ENCODE measurements at regions not wholly inside any gene's neighbourhood (a gene's known extent, or its start where the extent isn't known, plus 50 kb on each side); places are given as distances from the start of the nearest gene placed in this dataset.

- no peaks in the 10 kb centered on the region for H3K4me1 ChIP-seq (ENCODE audit: control insufficient read depth in 5 of 5, insufficient read depth in 5 of 5, low read length in 5 of 5)
Observed at GRCh38 chr18:64519201-64519600, 370.3 kb upstream of the LINC00305 start.

GRCh38 chr18:64518191-64518590, 369.3 kb upstream of the LINC00305 start:
- H3K4me3 ChIP-seq (ENCODE audit: low read depth in 1 of 5, low read length in 5 of 5), result no peak overlapping the region
- no peaks in the 10 kb centered on the region for H3K4me1 ChIP-seq (ENCODE audit: control insufficient read depth in 5 of 5, insufficient read depth in 5 of 5, low read length in 5 of 5)
- no peaks in the 10 kb centered on the region for H3K27me3 ChIP-seq (ENCODE audit: control insufficient read depth in 5 of 5, insufficient read depth in 4 of 5, low read length in 5 of 5)
- H3K36me3 ChIP-seq (ENCODE audit: control insufficient read depth in 5 of 5, insufficient read depth in 5 of 5, low read length in 5 of 5), result no peaks in the 10 kb centered on the region
- no peak overlapping the region for H3K9ac ChIP-seq (ENCODE audit: low read length in 5 of 5)
- H3K9me3 ChIP-seq (ENCODE audit: control insufficient read depth in 5 of 5, low read length in 5 of 5), result no peaks in the 10 kb centered on the region
- H3K27ac ChIP-seq (ENCODE audit: low read depth, low read length), result no peak overlapping the region

More at GRCh38 chr18:64519201-64519600, 370.3 kb upstream of the LINC00305 start:
- Histone ChIP-seq H3K9ac (ENCODE audit: low read length in 5 of 5) (no peak overlapping the region), H3K4me3 (ENCODE audit: low read depth in 1 of 5, low read length in 5 of 5) (no peak overlapping the region), H3K27ac (ENCODE audit: low read depth, low read length) (no peak overlapping the region), H3K9me3 (ENCODE audit: control insufficient read depth in 5 of 5, low read length in 5 of 5) (no peaks in the 10 kb centered on the region), H3K27me3 (ENCODE audit: control insufficient read depth in 5 of 5, insufficient read depth in 4 of 5, low read length in 5 of 5) (no peaks in the 10 kb centered on the region), H3K36me3 (ENCODE audit: control insufficient read depth in 5 of 5, insufficient read depth in 5 of 5, low read length in 5 of 5) (no peaks in the 10 kb centered on the region)

- H3K4me3 ChIP-seq (ENCODE audit: low read depth in 1 of 5, low read length in 5 of 5), result no peak overlapping the region
- H3K9me3 ChIP-seq (ENCODE audit: control insufficient read depth in 5 of 5, low read length in 5 of 5), result no peaks in the 10 kb centered on the region
- H3K27ac ChIP-seq (ENCODE audit: low read depth, low read length), result no peak overlapping the region
- H3K27me3 ChIP-seq (ENCODE audit: control insufficient read depth in 5 of 5, insufficient read depth in 4 of 5, low read length in 5 of 5), result no peaks in the 10 kb centered on the region
- no peaks in the 10 kb centered on the region for H3K36me3 ChIP-seq (ENCODE audit: control insufficient read depth in 5 of 5, insufficient read depth in 5 of 5, low read length in 5 of 5)
- H3K9ac ChIP-seq (ENCODE audit: low read length in 5 of 5), result no peak overlapping the region
- no peaks in the 10 kb centered on the region for H3K4me1 ChIP-seq (ENCODE audit: control insufficient read depth in 5 of 5, insufficient read depth in 5 of 5, low read length in 5 of 5)
Observed at GRCh38 chr18:64513401-64513800, 364.5 kb upstream of the LINC00305 start.

GRCh38 chr18:64490207-64490606, 341.3 kb upstream of the LINC00305 start:
- H3K27ac ChIP-seq (ENCODE audit: low read depth, low read length), result no peak overlapping the region
- H3K4me3 ChIP-seq (ENCODE audit: low read depth in 1 of 5, low read length in 5 of 5), result no peak overlapping the region
- no peaks in the 10 kb centered on the region for H3K27me3 ChIP-seq (ENCODE audit: control insufficient read depth in 5 of 5, insufficient read depth in 4 of 5, low read length in 5 of 5)
- H3K36me3 ChIP-seq (ENCODE audit: control insufficient read depth in 5 of 5, insufficient read depth in 5 of 5, low read length in 5 of 5), result no peaks in the 10 kb centered on the region
- no peak overlapping the region for H3K9ac ChIP-seq (ENCODE audit: low read length in 5 of 5)
- H3K9me3 ChIP-seq (ENCODE audit: control insufficient read depth in 5 of 5, low read length in 5 of 5), result no peaks in the 10 kb centered on the region
- no peaks in the 10 kb centered on the region for H3K4me1 ChIP-seq (ENCODE audit: control insufficient read depth in 5 of 5, insufficient read depth in 5 of 5, low read length in 5 of 5)

- H3K27me3 ChIP-seq (ENCODE audit: control insufficient read depth in 5 of 5, insufficient read depth in 4 of 5, low read length in 5 of 5), result no peaks in the 10 kb centered on the region
- no peaks in the 10 kb centered on the region for H3K4me1 ChIP-seq (ENCODE audit: control insufficient read depth in 5 of 5, insufficient read depth in 5 of 5, low read length in 5 of 5)
- no peak overlapping the region for H3K4me3 ChIP-seq (ENCODE audit: low read depth in 1 of 5, low read length in 5 of 5)
- no peaks in the 10 kb centered on the region for H3K9me3 ChIP-seq (ENCODE audit: control insufficient read depth in 5 of 5, low read length in 5 of 5)
- no peaks in the 10 kb centered on the region for H3K36me3 ChIP-seq (ENCODE audit: control insufficient read depth in 5 of 5, insufficient read depth in 5 of 5, low read length in 5 of 5)
- no peak overlapping the region for H3K27ac ChIP-seq (ENCODE audit: low read depth, low read length)
- H3K9ac ChIP-seq (ENCODE audit: low read length in 5 of 5), result no peak overlapping the region
Observed at GRCh38 chr18:64488698-64489097, 339.8 kb upstream of the LINC00305 start.

GRCh38 chr18:64474773-64475172, 325.9 kb upstream of the LINC00305 start:
- no peaks in the 10 kb centered on the region for H3K36me3 ChIP-seq (ENCODE audit: control insufficient read depth in 5 of 5, insufficient read depth in 5 of 5, low read length in 5 of 5)
- H3K9ac ChIP-seq (ENCODE audit: low read length in 5 of 5), result no peak overlapping the region
- no peaks in the 10 kb centered on the region for H3K27me3 ChIP-seq (ENCODE audit: control insufficient read depth in 5 of 5, insufficient read depth in 4 of 5, low read length in 5 of 5)
- H3K4me3 ChIP-seq (ENCODE audit: low read depth in 1 of 5, low read length in 5 of 5), result no peak overlapping the region
- H3K4me1 ChIP-seq (ENCODE audit: control insufficient read depth in 5 of 5, insufficient read depth in 5 of 5, low read length in 5 of 5), result no peaks in the 10 kb centered on the region
- H3K27ac ChIP-seq (ENCODE audit: low read depth, low read length), result no peak overlapping the region
- no peaks in the 10 kb centered on the region for H3K9me3 ChIP-seq (ENCODE audit: control insufficient read depth in 5 of 5, low read length in 5 of 5)

GRCh38 chr18:64474255-64474654, 325.4 kb upstream of the LINC00305 start:
- Histone ChIP-seq H3K4me3 (ENCODE audit: low read depth in 1 of 5, low read length in 5 of 5) (no peak overlapping the region), H3K36me3 (ENCODE audit: control insufficient read depth in 5 of 5, insufficient read depth in 5 of 5, low read length in 5 of 5) (no peaks in the 10 kb centered on the region), H3K4me1 (ENCODE audit: control insufficient read depth in 5 of 5, insufficient read depth in 5 of 5, low read length in 5 of 5) (no peaks in the 10 kb centered on the region), H3K27me3 (ENCODE audit: control insufficient read depth in 5 of 5, insufficient read depth in 4 of 5, low read length in 5 of 5) (no peaks in the 10 kb centered on the region), H3K9ac (ENCODE audit: low read length in 5 of 5) (no peak overlapping the region), H3K9me3 (ENCODE audit: control insufficient read depth in 5 of 5, low read length in 5 of 5) (no peaks in the 10 kb centered on the region), H3K27ac (ENCODE audit: low read depth, low read length) (no peak overlapping the region)

- Histone ChIP-seq H3K9me3 (ENCODE audit: control insufficient read depth in 5 of 5, low read length in 5 of 5) (no peaks in the 10 kb centered on the region), H3K9ac (ENCODE audit: low read length in 5 of 5) (no peak overlapping the region), H3K27me3 (ENCODE audit: control insufficient read depth in 5 of 5, insufficient read depth in 4 of 5, low read length in 5 of 5) (no peaks in the 10 kb centered on the region), H3K4me1 (ENCODE audit: control insufficient read depth in 5 of 5, insufficient read depth in 5 of 5, low read length in 5 of 5) (no peaks in the 10 kb centered on the region), H3K36me3 (ENCODE audit: control insufficient read depth in 5 of 5, insufficient read depth in 5 of 5, low read length in 5 of 5) (no peaks in the 10 kb centered on the region), H3K27ac (ENCODE audit: low read depth, low read length) (no peak overlapping the region), H3K4me3 (ENCODE audit: low read depth in 1 of 5, low read length in 5 of 5) (no peak overlapping the region)
Observed at GRCh38 chr18:64449434-64449833, 300.5 kb upstream of the LINC00305 start.

GRCh38 chr18:64444819-64445218, 295.9 kb upstream of the LINC00305 start:
- H3K9me3 ChIP-seq (ENCODE audit: control insufficient read depth in 5 of 5, low read length in 5 of 5), result no peaks in the 10 kb centered on the region
- no peaks in the 10 kb centered on the region for H3K36me3 ChIP-seq (ENCODE audit: control insufficient read depth in 5 of 5, insufficient read depth in 5 of 5, low read length in 5 of 5)
- H3K27me3 ChIP-seq (ENCODE audit: control insufficient read depth in 5 of 5, insufficient read depth in 4 of 5, low read length in 5 of 5), result no peaks in the 10 kb centered on the region
- no peak overlapping the region for H3K4me3 ChIP-seq (ENCODE audit: low read depth in 1 of 5, low read length in 5 of 5)
- H3K27ac ChIP-seq (ENCODE audit: low read depth, low read length), result no peak overlapping the region
- no peak overlapping the region for H3K9ac ChIP-seq (ENCODE audit: low read length in 5 of 5)
- no peaks in the 10 kb centered on the region for H3K4me1 ChIP-seq (ENCODE audit: control insufficient read depth in 5 of 5, insufficient read depth in 5 of 5, low read length in 5 of 5)

- Histone ChIP-seq H3K9me3 (ENCODE audit: control insufficient read depth in 5 of 5, low read length in 5 of 5) (peaks cover 1 to 16% (median 11%) of the 10 kb centered on the region in 5 donors), H3K27me3 (ENCODE audit: control insufficient read depth in 5 of 5, insufficient read depth in 4 of 5, low read length in 5 of 5) (no peaks in the 10 kb centered on the region), H3K27ac (ENCODE audit: low read depth, low read length) (no peak overlapping the region), H3K4me3 (ENCODE audit: low read depth in 1 of 5, low read length in 5 of 5) (no peak overlapping the region), H3K4me1 (ENCODE audit: control insufficient read depth in 5 of 5, insufficient read depth in 5 of 5, low read length in 5 of 5) (no peaks in the 10 kb centered on the region), H3K36me3 (ENCODE audit: control insufficient read depth in 5 of 5, insufficient read depth in 5 of 5, low read length in 5 of 5) (peaks cover 0 to 2% (median 0%) of the 10 kb centered on the region in 5 donors), H3K9ac (ENCODE audit: low read length in 5 of 5) (no peak overlapping the region)
Observed at GRCh38 chr18:64438178-64438577, 289.3 kb upstream of the LINC00305 start.

- H3K4me1 ChIP-seq (ENCODE audit: control insufficient read depth in 5 of 5, insufficient read depth in 5 of 5, low read length in 5 of 5), result no peaks in the 10 kb centered on the region
Observed at GRCh38 chr18:64436111-64436510, 287.2 kb upstream of the LINC00305 start.

More at GRCh38 chr18:64436111-64436510, 287.2 kb upstream of the LINC00305 start:
- Histone ChIP-seq H3K9me3 (ENCODE audit: control insufficient read depth in 5 of 5, low read length in 5 of 5) (peaks cover 3 to 24% (median 13%) of the 10 kb centered on the region in 5 donors), H3K4me3 (ENCODE audit: low read depth in 1 of 5, low read length in 5 of 5) (no peak overlapping the region), H3K9ac (ENCODE audit: low read length in 5 of 5) (no peak overlapping the region), H3K36me3 (ENCODE audit: control insufficient read depth in 5 of 5, insufficient read depth in 5 of 5, low read length in 5 of 5) (peaks cover 0 to 2% (median 0%) of the 10 kb centered on the region in 5 donors), H3K27ac (ENCODE audit: low read depth, low read length) (no peak overlapping the region), H3K27me3 (ENCODE audit: control insufficient read depth in 5 of 5, insufficient read depth in 4 of 5, low read length in 5 of 5) (no peaks in the 10 kb centered on the region)
